Lower leg skin (tissue), 3 donors: ENCODE measurements at regions not wholly inside any gene's neighbourhood (a gene's known extent, or its start where the extent isn't known, plus 50 kb on each side); places are given as distances from the start of the nearest gene placed in this dataset.

Source experiments
- POLR2A ChIP-seq, 2 donors: fragments of 450-650 bp; IDR thresholded peaks; one replicate each; pipeline ENCODE4 v1.6.1; 2016 to 2017; ENCODE audit warnings: antibody characterized with exemption in 2 of 2, mild to moderate bottlenecking in 1 of 2, moderate library complexity in 1 of 2
- TF ChIP-seq, protein P1 (sequence below), 3 donors: fragments of 450-650 bp; IDR thresholded peaks; one replicate each; pipeline ENCODE4 v1.5.1; 2016; ENCODE audit warnings: antibody characterized with exemption in 3 of 3, mild to moderate bottlenecking in 3 of 3, moderate library complexity in 2 of 3

DNA sequence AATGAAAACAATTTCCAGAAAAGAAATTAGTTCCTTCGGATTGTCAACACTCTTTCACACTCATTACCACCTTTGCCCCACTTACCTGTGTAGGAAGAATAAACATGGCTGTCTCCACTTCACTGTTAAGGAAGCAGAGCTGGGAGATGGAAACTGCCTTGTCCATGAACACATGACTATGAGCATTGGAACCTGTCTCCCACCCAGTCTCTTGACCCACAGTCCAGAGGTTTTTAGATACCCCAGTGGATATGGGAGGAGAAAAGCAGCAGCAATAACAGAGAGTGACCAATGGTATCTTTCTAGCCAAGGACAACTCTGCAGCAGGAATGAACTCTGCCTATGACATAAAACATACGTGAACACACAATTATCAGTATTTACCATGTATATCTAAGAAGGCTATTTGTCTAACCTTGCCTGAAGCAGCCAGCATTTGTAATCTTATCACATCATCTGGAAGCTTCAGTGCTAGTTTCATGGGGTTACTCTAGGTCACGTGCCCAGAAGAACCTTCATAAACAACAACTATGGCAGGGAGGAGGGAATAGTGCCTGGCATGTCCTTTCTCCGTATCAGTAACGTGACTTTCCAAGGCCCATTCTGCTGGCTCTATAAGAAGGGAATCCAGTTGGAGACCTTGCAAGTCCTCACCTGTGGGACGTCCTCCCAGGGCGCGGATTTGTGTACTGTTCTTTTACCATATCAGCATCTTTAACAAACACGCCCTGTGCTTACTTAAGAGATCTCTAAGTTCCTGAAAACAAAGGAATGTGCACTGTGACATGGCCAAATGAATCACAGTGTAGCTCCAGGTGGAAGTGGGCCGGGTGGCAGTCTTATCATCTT is 221.8 kb upstream of the UBL3 start:
- TF ChIP-seq, protein P1, sequence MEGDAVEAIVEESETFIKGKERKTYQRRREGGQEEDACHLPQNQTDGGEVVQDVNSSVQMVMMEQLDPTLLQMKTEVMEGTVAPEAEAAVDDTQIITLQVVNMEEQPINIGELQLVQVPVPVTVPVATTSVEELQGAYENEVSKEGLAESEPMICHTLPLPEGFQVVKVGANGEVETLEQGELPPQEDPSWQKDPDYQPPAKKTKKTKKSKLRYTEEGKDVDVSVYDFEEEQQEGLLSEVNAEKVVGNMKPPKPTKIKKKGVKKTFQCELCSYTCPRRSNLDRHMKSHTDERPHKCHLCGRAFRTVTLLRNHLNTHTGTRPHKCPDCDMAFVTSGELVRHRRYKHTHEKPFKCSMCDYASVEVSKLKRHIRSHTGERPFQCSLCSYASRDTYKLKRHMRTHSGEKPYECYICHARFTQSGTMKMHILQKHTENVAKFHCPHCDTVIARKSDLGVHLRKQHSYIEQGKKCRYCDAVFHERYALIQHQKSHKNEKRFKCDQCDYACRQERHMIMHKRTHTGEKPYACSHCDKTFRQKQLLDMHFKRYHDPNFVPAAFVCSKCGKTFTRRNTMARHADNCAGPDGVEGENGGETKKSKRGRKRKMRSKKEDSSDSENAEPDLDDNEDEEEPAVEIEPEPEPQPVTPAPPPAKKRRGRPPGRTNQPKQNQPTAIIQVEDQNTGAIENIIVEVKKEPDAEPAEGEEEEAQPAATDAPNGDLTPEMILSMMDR (IDR thresholded peaks at IDR 0.05): no peak
- no peak for TF ChIP-seq POLR2A (IDR thresholded peaks at IDR 0.05)
